Coronary artery (tissue), 2 donors: ENCODE measurements at regions not wholly inside any gene's neighbourhood (a gene's known extent, or its start where the extent isn't known, plus 50 kb on each side); places are given as distances from the start of the nearest gene placed in this dataset.
"Not testable (repeated sequence)": the region's sequence is repeated elsewhere in the genome, so short reads cannot be mapped to it uniquely, and the experiment has no call there.

Experiments
- DNase-seq: peaks from one replicate; pipeline ENCODE4 v3.0.0-alpha.2; 2017; ENCODE audit warnings: low spot score
- H3K27ac ChIP-seq, 2 donors: fragments of 200-600 bp; sonication (generic); one replicate each; pipeline ENCODE4 v1.5.1; 2016 to 2019
- H3K4me3 ChIP-seq: fragments of 200-600 bp; sonication (generic); 2 replicates; pipeline ENCODE4 v1.5.1; 2016; ENCODE audit warnings: mild to moderate bottlenecking, moderate library complexity
- TF ChIP-seq, protein P1 (sequence below): fragments of 200-600 bp; sonication (generic); IDR thresholded peaks from one replicate; pipeline ENCODE4 v1.5.1; 2019; ENCODE audit warnings: antibody characterized with exemption

DNA sequence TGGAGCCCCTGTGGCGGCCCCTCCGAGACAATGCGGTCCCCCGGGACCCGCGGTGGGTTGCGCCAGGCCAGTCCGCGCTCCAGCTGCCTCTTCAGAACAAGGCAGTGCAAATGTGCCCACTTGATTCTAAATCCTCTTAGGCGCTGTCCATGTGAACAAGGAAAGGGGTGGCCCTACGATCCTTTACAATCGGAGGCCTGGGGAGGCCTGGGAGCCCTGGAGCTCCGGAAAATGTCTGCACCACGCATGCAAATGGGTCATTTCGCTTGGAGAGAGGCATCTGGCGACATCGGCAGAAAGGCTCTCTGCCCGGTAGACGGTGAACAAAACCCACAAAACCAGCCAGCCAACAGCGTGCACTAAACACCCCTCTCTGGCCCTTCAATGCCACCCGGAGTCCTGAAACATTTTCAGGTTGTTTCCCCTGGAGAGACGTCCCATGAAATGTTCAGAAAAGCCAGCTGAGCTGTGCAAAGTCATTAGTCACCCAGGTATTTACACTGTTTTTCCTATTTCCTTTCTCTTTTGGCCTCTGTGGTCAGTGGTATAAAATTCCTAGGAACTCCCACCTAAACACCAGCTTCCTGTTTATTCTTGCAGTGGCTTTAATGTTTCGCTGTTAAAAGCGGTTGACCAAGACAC is 102.8 kb upstream of the ZNF438 start:
- H3K4me3 ChIP-seq, result peak overlapping the region; percentile 74
- H3K27ac ChIP-seq, result peak overlapping the region; percentile 92 to 94
- TF ChIP-seq, protein P1, sequence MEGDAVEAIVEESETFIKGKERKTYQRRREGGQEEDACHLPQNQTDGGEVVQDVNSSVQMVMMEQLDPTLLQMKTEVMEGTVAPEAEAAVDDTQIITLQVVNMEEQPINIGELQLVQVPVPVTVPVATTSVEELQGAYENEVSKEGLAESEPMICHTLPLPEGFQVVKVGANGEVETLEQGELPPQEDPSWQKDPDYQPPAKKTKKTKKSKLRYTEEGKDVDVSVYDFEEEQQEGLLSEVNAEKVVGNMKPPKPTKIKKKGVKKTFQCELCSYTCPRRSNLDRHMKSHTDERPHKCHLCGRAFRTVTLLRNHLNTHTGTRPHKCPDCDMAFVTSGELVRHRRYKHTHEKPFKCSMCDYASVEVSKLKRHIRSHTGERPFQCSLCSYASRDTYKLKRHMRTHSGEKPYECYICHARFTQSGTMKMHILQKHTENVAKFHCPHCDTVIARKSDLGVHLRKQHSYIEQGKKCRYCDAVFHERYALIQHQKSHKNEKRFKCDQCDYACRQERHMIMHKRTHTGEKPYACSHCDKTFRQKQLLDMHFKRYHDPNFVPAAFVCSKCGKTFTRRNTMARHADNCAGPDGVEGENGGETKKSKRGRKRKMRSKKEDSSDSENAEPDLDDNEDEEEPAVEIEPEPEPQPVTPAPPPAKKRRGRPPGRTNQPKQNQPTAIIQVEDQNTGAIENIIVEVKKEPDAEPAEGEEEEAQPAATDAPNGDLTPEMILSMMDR, result no peak
- no peak for DNase-seq

DNA sequence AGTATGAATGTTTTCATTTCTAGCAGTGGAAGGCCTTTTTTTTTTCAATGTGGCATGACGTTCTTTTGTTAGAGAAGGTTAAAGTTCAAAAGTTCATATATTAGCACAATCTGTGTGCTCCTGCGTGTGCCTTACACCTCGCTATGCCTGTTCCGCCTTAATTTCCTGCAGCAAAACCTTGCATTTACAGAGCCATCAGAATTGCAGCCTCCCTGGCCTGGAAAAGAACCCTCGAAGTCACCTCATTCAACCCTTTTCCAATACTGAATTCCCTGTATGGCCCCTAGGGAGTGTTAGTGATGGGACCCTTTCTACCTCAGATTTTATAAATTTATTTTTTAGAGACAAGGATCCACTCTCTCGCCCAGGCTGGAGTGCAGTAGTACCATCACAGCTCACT is 103.5 kb upstream of the ZNF438 start:
- TF ChIP-seq, protein P1, result no peak
- DNase-seq, result peak; percentile 28
- Histone ChIP-seq H3K27ac (no peak overlapping the region), H3K4me3 (no peak overlapping the region)

DNA sequence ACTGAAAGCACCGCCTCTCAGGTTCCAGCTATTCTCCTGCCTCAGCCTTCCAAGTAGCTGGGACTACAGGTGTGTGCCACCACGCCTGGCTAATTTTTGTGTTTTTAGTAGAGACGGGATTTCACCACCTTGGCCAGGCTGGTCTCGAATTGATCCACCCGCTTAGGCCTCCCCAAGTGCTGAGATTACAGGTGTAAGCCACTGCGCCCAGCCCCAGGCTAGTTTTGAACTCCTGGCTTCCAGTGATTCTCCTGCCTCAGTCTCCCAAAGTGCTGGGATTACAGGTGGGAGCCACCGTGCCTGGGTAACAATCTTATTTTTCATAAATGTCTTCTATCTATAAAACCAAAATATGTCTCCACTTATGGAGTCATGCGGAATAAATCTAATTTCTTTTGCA is 104.1 kb upstream of the ZNF438 start:
- H3K27ac ChIP-seq, H3K4me3 ChIP-seq: not testable (repeated sequence)
- peak; percentile 53 for DNase-seq

DNA sequence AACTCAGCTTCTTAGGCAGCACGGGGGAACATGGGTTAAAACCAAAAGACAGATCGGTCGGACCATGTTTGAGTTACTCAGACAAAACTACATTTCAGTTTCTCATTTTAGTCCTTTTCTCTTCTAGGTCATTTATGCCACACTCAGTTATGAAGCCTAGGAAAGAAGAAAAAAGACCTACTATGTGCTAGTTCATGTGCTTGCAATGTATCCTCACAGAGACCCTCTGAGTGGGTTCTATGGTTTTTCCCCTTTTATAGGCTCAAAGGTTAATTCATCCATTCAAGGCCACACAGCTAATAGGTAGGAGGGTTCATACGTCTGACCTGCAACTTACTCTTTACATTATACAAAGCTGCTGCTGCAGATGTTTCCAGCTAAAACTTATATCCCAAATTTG is 104.7 kb upstream of the ZNF438 start:
- TF ChIP-seq, protein P1, result no peak
- Histone ChIP-seq H3K4me3 (no peak overlapping the region), H3K27ac (no peak overlapping the region)
- DNase-seq, result no peak

DNA sequence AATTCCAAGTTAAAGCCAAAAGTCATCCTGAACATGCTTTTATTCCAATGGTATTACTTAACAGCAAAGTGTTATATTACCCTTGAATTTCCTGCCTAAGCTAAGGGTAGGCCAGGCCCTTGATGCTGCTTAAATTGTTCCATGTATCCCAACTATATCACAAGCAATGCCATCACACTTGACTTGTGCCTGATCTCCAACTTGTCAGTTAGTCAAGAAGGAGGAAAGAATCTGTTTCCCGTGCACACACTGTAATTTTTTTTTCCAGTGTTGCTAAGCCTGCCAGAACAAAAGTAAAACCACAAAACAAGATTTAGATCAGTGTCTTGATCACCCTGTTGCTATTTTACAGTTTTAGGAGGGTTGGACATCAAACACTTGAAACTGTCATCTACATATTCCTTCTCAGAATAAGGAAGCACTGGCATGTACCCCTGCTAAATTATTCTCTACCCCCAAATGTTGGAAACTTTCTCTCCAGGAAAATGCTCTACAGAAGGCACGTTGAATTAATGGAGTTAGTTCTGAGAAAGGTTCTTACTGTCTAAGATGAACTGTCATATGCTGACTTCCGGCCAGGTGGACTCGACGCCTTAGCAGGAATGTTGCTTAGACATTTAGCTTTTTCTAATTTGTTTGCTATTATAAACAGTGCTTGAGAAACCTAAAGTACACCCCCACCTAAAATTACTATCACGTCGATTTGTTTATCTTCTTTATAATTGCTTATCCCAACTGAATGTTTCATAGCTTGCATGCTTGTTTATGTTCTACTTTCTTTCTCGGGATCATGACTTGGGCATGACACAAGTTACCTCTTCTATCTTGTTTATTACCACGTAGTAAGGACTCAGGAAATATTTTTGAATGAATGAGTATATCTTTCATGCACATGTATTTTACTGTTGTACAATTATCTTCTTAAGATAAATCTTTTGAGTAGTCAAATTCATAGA is 105.5 kb upstream of the ZNF438 start:
- H3K4me3 ChIP-seq, result no peak overlapping the region
- TF ChIP-seq, protein P1, result no peak
- peak overlapping the region in 1 of 2 donors; percentile 48 for H3K27ac ChIP-seq
- DNase-seq, result no peak

DNA sequence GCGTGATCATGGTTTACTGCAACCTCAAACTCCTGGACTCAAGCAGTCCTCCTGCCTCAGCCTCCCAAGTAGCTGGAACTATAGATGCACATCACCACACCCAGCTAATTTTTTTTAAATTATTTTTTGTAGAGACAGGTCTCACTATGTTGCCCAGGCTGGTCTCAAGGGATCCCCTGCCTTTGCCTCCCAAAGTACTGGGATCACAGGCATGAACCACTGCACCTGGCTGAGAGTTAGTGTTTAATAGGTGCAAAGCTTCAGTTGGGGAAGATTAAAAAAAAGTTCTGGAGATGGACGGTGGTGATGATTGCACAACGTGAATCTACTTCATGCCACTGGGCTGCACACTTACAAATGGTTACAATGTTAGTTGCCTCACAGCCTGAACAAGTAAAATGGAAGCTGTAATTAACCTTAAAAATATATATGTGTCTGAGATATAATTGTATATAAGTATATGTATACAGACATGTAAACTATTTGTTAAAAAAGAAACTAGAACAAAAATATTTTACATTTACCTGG is 106.4 kb upstream of the ZNF438 start:
- no peak overlapping the region for H3K27ac ChIP-seq
- no peak overlapping the region for H3K4me3 ChIP-seq
- TF ChIP-seq, protein P1, result no peak
- peak; percentile 50 for DNase-seq

DNA sequence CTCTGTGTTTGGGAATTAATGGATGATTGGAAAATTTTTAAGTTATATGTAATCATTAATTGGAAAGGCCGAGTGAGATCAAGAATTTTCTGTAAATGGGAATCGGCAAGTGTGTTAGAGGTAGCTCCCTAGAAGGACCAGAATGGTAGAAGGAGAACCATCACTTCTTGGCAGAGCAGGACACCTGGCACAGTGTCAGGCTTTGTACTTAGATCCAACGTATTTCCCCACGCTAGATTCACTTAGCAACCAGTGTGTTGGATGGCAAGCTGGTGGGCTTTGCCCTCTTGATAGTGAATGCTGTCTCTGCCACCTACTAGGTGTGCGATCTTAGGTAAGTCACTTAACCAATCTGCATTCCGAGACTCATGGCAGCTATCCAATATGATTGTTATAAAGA is 107.8 kb upstream of the ZNF438 start:
- no peak overlapping the region for H3K27ac ChIP-seq
- TF ChIP-seq, protein P1, result no peak
- no peak for DNase-seq
- H3K4me3 ChIP-seq, result no peak overlapping the region
